GM23338 (cell line): ENCODE measurements at regions not wholly inside any gene's neighbourhood (a gene's known extent, or its start where the extent isn't known, plus 50 kb on each side); places are given as distances from the start of the nearest gene placed in this dataset.

Experiments used
- CTCF ChIP-seq, 2 experiments: fragments of 200-600 bp in 1 of 2; sonication (generic) in 1 of 2; conservative IDR thresholded peaks; 2 replicates each; pipeline versions ENCODE4 v1.5.1 to v1.6.1; 2016 to 2017; ENCODE audit warnings: antibody characterized with exemption in 2 of 2, low read depth in 2 of 2, mild to moderate bottlenecking in 2 of 2, moderate library complexity in 1 of 2
- EZH2 ChIP-seq: fragments of 200-600 bp; sonication (generic); IDR thresholded peaks from one replicate; pipeline ENCODE4 v1.8.0; 2017; ENCODE audit warnings: antibody characterized with exemption, mild to moderate bottlenecking, low read depth; ENCODE audit not compliant: unreplicated experiment
- EZH2phosphoT487 ChIP-seq: fragments of 200-600 bp; sonication (generic); IDR thresholded peaks from one replicate; pipeline ENCODE4 v1.8.1; 2018; ENCODE audit warnings: antibody characterized with exemption; ENCODE audit not compliant: unreplicated experiment
- REST ChIP-seq: IDR thresholded peaks from one replicate; pipeline ENCODE4 v1.6.1; 2018; ENCODE audit warnings: antibody characterized with exemption; ENCODE audit not compliant: unreplicated experiment

GRCh38 chr4:126216611-126217010 is 901.9 kb downstream of the FAT4 start:
- TF ChIP-seq CTCF (conservative IDR thresholded peaks at IDR 0.05; ENCODE audit: low read depth in 2 of 2) (no peak), REST (no peak), EZH2phosphoT487 (no peak), EZH2 (no peak)
